SU-DHL-6 (cell line): ENCODE measurements at regions not wholly inside any gene's neighbourhood (a gene's known extent, or its start where the extent isn't known, plus 50 kb on each side); places are given as distances from the start of the nearest gene placed in this dataset.
"Not testable (repeated sequence)": the region's sequence is repeated elsewhere in the genome, so short reads cannot be mapped to it uniquely, and the experiment has no call there.

ENCODE experiments used
- H2AFZ ChIP-seq: fragments of 200-600 bp; sonication (generic); 2 replicates; pipeline ENCODE4 v1.6.1; 2014; ENCODE audit warnings: low read depth, mild to moderate bottlenecking, moderate library complexity, mixed read lengths, antibody characterized with exemption, low read length; ENCODE audit not compliant: severe bottlenecking
- H3F3A ChIP-seq: fragments of 200-600 bp; shearing (Covaris generic); 2 replicates; pipeline ENCODE4 v1.6.0; 2016; ENCODE audit warnings: antibody characterized with exemption, mild to moderate bottlenecking; ENCODE audit not compliant: insufficient read depth
- H3K27ac ChIP-seq: fragments of 200-600 bp; sonication (generic); 2 replicates; pipeline ENCODE4 v1.5.1; 2016; ENCODE audit warnings: low read depth, mild to moderate bottlenecking, low read length, moderate library complexity, mixed read lengths
- H3K27me3 ChIP-seq: fragments of 200-600 bp; sonication (generic), shearing (Covaris generic); 2 replicates; pipeline ENCODE4 v1.6.0; 2014; ENCODE audit warnings: mild to moderate bottlenecking, low read length
- H3K36me3 ChIP-seq: fragments of 200-600 bp; sonication (generic); 2 replicates; pipeline ENCODE4 v1.6.1; 2014; ENCODE audit warnings: mild to moderate bottlenecking, low read length, mixed read lengths
- H3K4me2 ChIP-seq: fragments of 300-600, 200-600 bp; shearing (Covaris generic), sonication (generic); 2 replicates; pipeline ENCODE4 v1.6.0; 2014; ENCODE audit warnings: low read length, low read depth, mild to moderate bottlenecking; ENCODE audit not compliant: poor library complexity, severe bottlenecking
- H3K4me3 ChIP-seq: fragments of 200-600 bp; sonication (generic); 2 replicates; pipeline ENCODE4 v1.5.1; 2014; ENCODE audit warnings: antibody characterized with exemption, low read length, mild to moderate bottlenecking, mixed read lengths; ENCODE audit not compliant: insufficient read depth, poor library complexity, severe bottlenecking
- H3K79me2 ChIP-seq: fragments of 200-600 bp; sonication (generic); 2 replicates; pipeline ENCODE4 v1.6.1; 2014; ENCODE audit warnings: mild to moderate bottlenecking, low read length, moderate library complexity; ENCODE audit not compliant: insufficient read depth
- H3K9ac ChIP-seq: fragments of 200-600 bp; sonication (generic); 2 replicates; pipeline ENCODE4 v1.7.0; 2014; ENCODE audit warnings: mild to moderate bottlenecking, low read length
- H3K9me2 ChIP-seq: fragments of 200-600 bp; sonication (generic); replicated peaks from 2 replicates; pipeline ENCODE4 v1.6.1; 2014; ENCODE audit warnings: low read length; ENCODE audit not compliant: insufficient read depth
- H3K9me3 ChIP-seq: fragments of 200-600 bp; sonication (generic); 2 replicates; pipeline ENCODE4 v1.6.1; 2014; ENCODE audit warnings: low read length, mixed read lengths; ENCODE audit not compliant: insufficient read depth
- H4K20me1 ChIP-seq: fragments of 200-600 bp; sonication (generic); 2 replicates; pipeline ENCODE4 v1.6.1; 2014; ENCODE audit warnings: low read depth, mild to moderate bottlenecking, antibody characterized with exemption, low read length, moderate library complexity, mixed read lengths
- CTCF ChIP-seq: fragments of 200-600 bp; sonication (generic); IDR thresholded peaks from one replicate; pipeline ENCODE4 v1.5.1; 2017; ENCODE audit warnings: antibody characterized with exemption, mild to moderate bottlenecking, low read length, moderate library complexity; ENCODE audit not compliant: insufficient read depth, poor library complexity, severe bottlenecking
- EZH2phosphoT487 ChIP-seq: fragments of 200-600 bp; sonication (generic), shearing (Covaris generic); conservative IDR thresholded peaks from 2 replicates; pipeline ENCODE4 v1.6.1; 2018; ENCODE audit warnings: mild to moderate bottlenecking, antibody characterized with exemption, low read length, moderate library complexity, mixed read lengths

GRCh38 chr7:26937306-26937705 is 72.9 kb upstream of the SKAP2 start:
- Histone ChIP-seq H3K36me3 (no peaks in the 10 kb centered on the region), H3K4me3 (no peak overlapping the region), H3K9ac (no peak overlapping the region), H4K20me1 (no peaks in the 10 kb centered on the region), H2AFZ (no peak overlapping the region), H3K4me2 (no peak overlapping the region), H3K9me2 (no peaks in the 10 kb centered on the region), H3K27me3 (no peaks in the 10 kb centered on the region), H3K27ac (no peak overlapping the region), H3K9me3 (no peaks in the 10 kb centered on the region), H3K79me2 (no peaks in the 10 kb centered on the region), H3F3A (no peaks in the 10 kb centered on the region)
- no peak for TF ChIP-seq EZH2phosphoT487
- no peak for TF ChIP-seq CTCF

- H3K4me2 ChIP-seq, H3K27me3 ChIP-seq, H3K4me3 ChIP-seq, H3K9me3 ChIP-seq, H2AFZ ChIP-seq, H3K79me2 ChIP-seq, H3K36me3 ChIP-seq, H3K27ac ChIP-seq, H3F3A ChIP-seq, H4K20me1 ChIP-seq, H3K9ac ChIP-seq, H3K9me2 ChIP-seq: not testable (repeated sequence)
Observed at GRCh38 chr7:26932616-26933015, 68.2 kb upstream of the SKAP2 start.

GRCh38 chr7:26930845-26931244 is 66.5 kb upstream of the SKAP2 start:
- no peaks in the 10 kb centered on the region for H3K9me3 ChIP-seq
- H3K4me2 ChIP-seq: no peak overlapping the region
- H3K9ac ChIP-seq: no peak overlapping the region
- no peaks in the 10 kb centered on the region for H3K9me2 ChIP-seq
- H3K79me2 ChIP-seq: no peaks in the 10 kb centered on the region
- H3K36me3 ChIP-seq: no peaks in the 10 kb centered on the region
- no peaks in the 10 kb centered on the region for H3F3A ChIP-seq
- no peak overlapping the region for H3K4me3 ChIP-seq
- no peaks in the 10 kb centered on the region for H3K27me3 ChIP-seq
- no peak overlapping the region for H2AFZ ChIP-seq
- no peak overlapping the region for H3K27ac ChIP-seq
- no peaks in the 10 kb centered on the region for H4K20me1 ChIP-seq
- TF ChIP-seq EZH2phosphoT487: no peak
- no peak for TF ChIP-seq CTCF

GRCh38 chr7:26930201-26930600 is 65.8 kb upstream of the SKAP2 start:
- no peaks in the 10 kb centered on the region for H3F3A ChIP-seq
- H3K9me2 ChIP-seq: no peaks in the 10 kb centered on the region
- H4K20me1 ChIP-seq: no peaks in the 10 kb centered on the region
- no peak overlapping the region for H3K9ac ChIP-seq
- H3K79me2 ChIP-seq: no peaks in the 10 kb centered on the region
- H3K4me3 ChIP-seq: no peak overlapping the region
- H3K27me3 ChIP-seq: no peaks in the 10 kb centered on the region
- no peaks in the 10 kb centered on the region for H3K9me3 ChIP-seq
- no peak for TF ChIP-seq CTCF
- TF ChIP-seq EZH2phosphoT487: no peak
- no peak overlapping the region for H3K27ac ChIP-seq
- no peak overlapping the region for H2AFZ ChIP-seq
- no peaks in the 10 kb centered on the region for H3K36me3 ChIP-seq
- H3K4me2 ChIP-seq: no peak overlapping the region
